K562 (cell line): ENCODE measurements at regions not wholly inside any gene's neighbourhood (a gene's known extent, or its start where the extent isn't known, plus 50 kb on each side); places are given as distances from the start of the nearest gene placed in this dataset.

ENCODE experiments used
- ATAC-seq: fragments of 200-7000 bp; cut with Tn5 transposase; 3 replicates; pipeline ENCODE4 v1.9.1; 2020; ENCODE audit warnings: moderate library complexity
- BruUV-seq: library from RNA; stranded (reverse); fragments of 400-500 nt; replicated peaks from 2 replicates; lab custom pipeline; 2021; lab: Mats Ljungman, UMichigan
- CTCF ChIA-PET: fragments of 300-600 bp; formaldehyde crosslinking; extraction: SDS; loops from one replicate; lab custom pipeline; 2021; ENCODE audit warnings: low intra/inter-chr PET ratio; lab: Yijun Ruan, JAX
- POLR2A ChIA-PET: fragments of 300-600, 350-650 bp; sonication (Branson Sonifier 250); formaldehyde crosslinking; extraction: SDS; loops from one replicate; lab custom pipeline; 2021; ENCODE audit warnings: antibody characterized with exemption, inconsistent platforms; lab: Yijun Ruan, JAX
- DNase-seq, 4 experiments: peaks; one replicate each; pipeline versions ENCODE4 v3.0.0 to v3.0.0-alpha.2; 2011 to 2018; ENCODE audit warnings: low spot score in 3 of 4, mixed read lengths in 3 of 4; ENCODE audit errors: extremely low read depth in 1 of 4
- FAIRE-seq: peaks from 2 replicates; lab custom pipeline; 2011; peaks lifted over from hg19 to GRCh38; lab: Jason Lieb, UNC
- H2AFZ ChIP-seq: 2 replicates; pipeline ENCODE4 v1.6.0; 2011; ENCODE audit warnings: low read depth, low read length, control low read depth, inconsistent platforms
- H3K27ac ChIP-seq: fragments of 200-600 bp; 3 replicates; pipeline ENCODE4 v1.8.0; 2011; ENCODE audit warnings: low read depth, mild to moderate bottlenecking, control low read depth, inconsistent platforms, low read length, moderate library complexity, mixed read lengths; ENCODE audit errors: extremely low read depth
- H3K27me3 ChIP-seq, 2 experiments: fragments of 300-600 bp in 1 of 2; 2 replicates in 1 of 2; 3 replicates in 1 of 2; pipeline versions ENCODE4 v1.6.0 to v1.8.0; 2011; ENCODE audit warnings: inconsistent platforms in 2 of 2, low read length in 2 of 2, mild to moderate bottlenecking in 1 of 2, mixed read lengths in 1 of 2, moderate library complexity in 1 of 2; ENCODE audit not compliant: control insufficient read depth in 2 of 2, insufficient read depth in 2 of 2
- H3K36me3 ChIP-seq: fragments of 300-600 bp; 3 replicates; pipeline ENCODE4 v1.8.0; 2011; ENCODE audit warnings: mild to moderate bottlenecking, low read length, inconsistent platforms; ENCODE audit not compliant: control insufficient read depth, insufficient read depth
- H3K4me1 ChIP-seq, 2 experiments: fragments of 200-600 bp in 1 of 2; replicated peaks in 1 of 2; 2 replicates in 1 of 2; 3 replicates in 1 of 2; pipeline versions ENCODE4 v1.5.1 to v1.8.0; 2011; ENCODE audit warnings: inconsistent platforms in 2 of 2, low read length in 2 of 2, mild to moderate bottlenecking in 1 of 2, mixed read lengths in 1 of 2, moderate library complexity in 1 of 2; ENCODE audit not compliant: control insufficient read depth in 2 of 2, insufficient read depth in 2 of 2
- H3K4me2 ChIP-seq: 2 replicates; pipeline ENCODE4 v1.6.1; 2011; ENCODE audit warnings: low read length, control low read depth, inconsistent platforms, mixed read lengths; ENCODE audit not compliant: insufficient read depth
- H3K4me3 ChIP-seq: fragments of 200-600 bp; sonication (generic), shearing (Covaris generic); 2 replicates; pipeline ENCODE4 v1.5.1; 2016; ENCODE audit warnings: control low read depth, inconsistent platforms
- H3K79me2 ChIP-seq: fragments of 200-600 bp; 3 replicates; pipeline ENCODE4 v1.8.0; 2011; ENCODE audit warnings: low read length, inconsistent platforms; ENCODE audit not compliant: control insufficient read depth, insufficient read depth
- H3K9ac ChIP-seq, 2 experiments: 2 replicates each; pipeline versions ENCODE4 v1.6.0 to v1.6.1; 2011; ENCODE audit warnings: low read depth in 2 of 2, low read length in 2 of 2, control low read depth in 1 of 2, inconsistent platforms in 1 of 2, mild to moderate bottlenecking in 1 of 2, mixed read lengths in 1 of 2; ENCODE audit not compliant: insufficient read depth in 1 of 2
- H3K9me1 ChIP-seq: one replicate; pipeline ENCODE4 v1.6.0; 2011; ENCODE audit warnings: inconsistent platforms, mild to moderate bottlenecking, low read length, moderate library complexity; ENCODE audit not compliant: control insufficient read depth, insufficient read depth
- H3K9me3 ChIP-seq: replicated peaks from 2 replicates; pipeline ENCODE4 v1.5.1; 2011; ENCODE audit warnings: low read depth, low read length, inconsistent platforms; ENCODE audit not compliant: control insufficient read depth, insufficient read depth
- H4K20me1 ChIP-seq: replicated peaks from 2 replicates; pipeline ENCODE4 v1.6.1; 2011; ENCODE audit warnings: low read length, inconsistent platforms, mixed read lengths; ENCODE audit not compliant: control insufficient read depth, insufficient read depth
- ARID2 ChIP-seq: fragments of 450-650 bp; IDR thresholded peaks from 2 replicates; pipeline ENCODE4 v1.6.1; 2017; ENCODE audit warnings: antibody characterized with exemption, mild to moderate bottlenecking
- DEAF1 ChIP-seq: fragments of 450-650 bp; formaldehyde crosslinking; IDR thresholded peaks from 2 replicates; pipeline ENCODE4 v1.4.0; 2020; ENCODE audit warnings: mild to moderate bottlenecking, moderate library complexity
- HDAC6 ChIP-seq: IDR thresholded peaks from 2 replicates; pipeline ENCODE4 v1.6.1; 2012; ENCODE audit warnings: low read depth, mild to moderate bottlenecking, control low read depth, inconsistent platforms, low read length, moderate library complexity
- KDM2B ChIP-seq: fragments of 250-450 bp; sonication (Bioruptor Pico); IDR thresholded peaks from 2 replicates; pipeline ENCODE4 v1.8.0; 2021; ENCODE audit warnings: mild to moderate bottlenecking, moderate library complexity
- L3MBTL2 ChIP-seq: fragments of 450-650 bp; IDR thresholded peaks from 2 replicates; pipeline ENCODE4 v1.6.1; 2016; ENCODE audit warnings: mild to moderate bottlenecking, moderate library complexity
- MAFF ChIP-seq: IDR thresholded peaks from 2 replicates; pipeline ENCODE4 v1.6.1; 2012; ENCODE audit warnings: low read length, improper control_type of control experiment
- MCM5 ChIP-seq: fragments of 450-650 bp; IDR thresholded peaks from 2 replicates; pipeline ENCODE4 v1.6.1; 2016; ENCODE audit warnings: low read depth
- MCM7 ChIP-seq, 2 experiments: fragments of 450-650 bp; IDR thresholded peaks; 2 replicates each; pipeline ENCODE4 v1.6.1; 2016 to 2018
- MECOM ChIP-seq: fragments of 250-450 bp; sonication (Bioruptor Pico); IDR thresholded peaks from 2 replicates; pipeline ENCODE4 v1.8.0; 2022; ENCODE audit warnings: inconsistent platforms
- MITF ChIP-seq: IDR thresholded peaks from 2 replicates; pipeline ENCODE4 v1.6.1; 2014; ENCODE audit warnings: antibody characterized with exemption
- MTA1 ChIP-seq: fragments of 450-650 bp; IDR thresholded peaks from 2 replicates; pipeline ENCODE4 v1.6.1; 2017; ENCODE audit warnings: borderline replicate concordance
- MYC ChIP-seq, 2 experiments: fragments of 250-450 bp in 1 of 2; sonication (Bioruptor Pico) in 1 of 2; IDR thresholded peaks; 2 replicates each; pipeline versions ENCODE4 v1.5.1 to v1.6.1; 2012 to 2021; ENCODE audit warnings: low read depth in 2 of 2, borderline replicate concordance in 1 of 2, improper control_type of control experiment in 1 of 2, low read length in 1 of 2, mild to moderate bottlenecking in 1 of 2, moderate library complexity in 1 of 2
- NFRKB ChIP-seq: fragments of 450-650 bp; IDR thresholded peaks from 2 replicates; pipeline ENCODE4 v1.6.1; 2016; ENCODE audit warnings: low read depth
- POU5F1 ChIP-seq: fragments of 150-350 bp; IDR thresholded peaks from 2 replicates; pipeline ENCODE4 v1.6.1; 2014; ENCODE audit warnings: borderline replicate concordance, low read length, low read depth, mild to moderate bottlenecking; ENCODE audit not compliant: partially characterized antibody
- RNF2 ChIP-seq: sonication (generic); IDR thresholded peaks from 2 replicates; pipeline ENCODE4 v1.6.1; 2016
- ZNF232 ChIP-seq: sonication (generic); formaldehyde crosslinking; IDR thresholded peaks from 2 replicates; pipeline ENCODE4 v1.8.0; 2022; ENCODE audit warnings: mild to moderate bottlenecking, missing genetic modification reagents
- ZNF408 ChIP-seq: fragments of 250-450 bp; sonication (Bioruptor Pico); IDR thresholded peaks from 2 replicates; pipeline ENCODE4 v1.4.0; 2020; ENCODE audit warnings: low read depth, mild to moderate bottlenecking, moderate library complexity
- WGBS: fragments of 100-300 bp; shearing (Covaris generic); methylation state at CpG from one replicate; pipeline ENCODE4 v1.1.6; 2016; ENCODE audit warnings: low coverage, mixed read lengths; ENCODE audit not compliant: insufficient coverage; ENCODE audit errors: missing lambda C conversion rate; 5-methylcytosine and 5-hydroxymethylcytosine counted together
- in situ Hi-C: fragments of 300-500 bp; cut with MboI; formaldehyde crosslinking; loops from 4 replicates; pipeline ENCODE4 v1.15.0; 2018; ENCODE audit warnings: inconsistent platforms, mixed read lengths
- intact Hi-C: fragments of 100-400 bp; cut with micrococcal nuclease; formaldehyde crosslinking; loops from 2 replicates; pipeline ENCODE4 v1.14.2; 2022
- TF ChIP-seq, protein P1 (sequence below): fragments of 450-650 bp; IDR thresholded peaks from 2 replicates; pipeline ENCODE4 v1.7.0; 2016; ENCODE audit warnings: borderline replicate concordance
- TF ChIP-seq, protein P2 (sequence below): fragments of 450-650 bp; IDR thresholded peaks from 2 replicates; pipeline ENCODE4 v1.6.1; 2016

DNA sequence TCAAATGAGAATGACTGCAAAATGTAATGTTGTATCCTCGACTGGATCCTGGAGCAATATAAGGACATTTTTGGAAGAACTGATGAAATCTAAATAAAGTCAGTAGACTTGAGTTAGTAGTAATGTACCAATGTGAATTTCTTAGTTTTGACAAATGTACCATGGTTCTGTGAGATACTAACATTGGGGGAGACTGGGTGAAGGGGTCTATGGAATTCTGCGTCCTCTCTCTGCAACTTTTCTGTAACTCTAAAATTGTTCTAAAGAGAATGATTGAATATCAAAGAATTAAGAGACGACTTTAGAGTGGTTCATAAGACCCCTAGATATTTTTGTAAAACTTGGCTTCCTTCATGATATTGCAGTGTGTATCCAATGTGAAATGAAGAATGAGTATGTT lies 59.2 kb upstream of the KAZN start:
- Histone ChIP-seq H3K4me3 (no peak overlapping the region), H4K20me1 (no peaks in the 10 kb centered on the region), H3K4me1 (peaks cover 0 to 15% of the 10 kb centered on the region in 2 experiments; a peak in 4 of 5 replicates), H3K4me2 (no peak overlapping the region), H3K79me2 (no peaks in the 10 kb centered on the region), H2AFZ (0 out of 2 replicates have a peak overlapping the region, but pooled peaks have one; percentile 53)
- in situ Hi-C loops = no loop called here
- DNase-seq (no peak), FAIRE-seq (no peak)
- BruUV-seq = no TSS peak
- no peak for TF ChIP-seq ARID2
- TF ChIP-seq ZNF408 (CRISPR knock-in tag) = no peak
- TF ChIP-seq HDAC6 = no peak
- no peak for TF ChIP-seq DEAF1
- no peak for TF ChIP-seq POU5F1
- no peak for TF ChIP-seq MYC (IDR thresholded peaks at IDR 0.05; ENCODE audit: low read depth, low read length)
- TF ChIP-seq MYC (CRISPR knock-in tag; IDR thresholded peaks at IDR 0.05; ENCODE audit: borderline replicate concordance, low read depth) = no peak
- no peak for TF ChIP-seq NFRKB
- no peak for TF ChIP-seq MECOM (CRISPR knock-in tag)
- TF ChIP-seq, protein P1, sequence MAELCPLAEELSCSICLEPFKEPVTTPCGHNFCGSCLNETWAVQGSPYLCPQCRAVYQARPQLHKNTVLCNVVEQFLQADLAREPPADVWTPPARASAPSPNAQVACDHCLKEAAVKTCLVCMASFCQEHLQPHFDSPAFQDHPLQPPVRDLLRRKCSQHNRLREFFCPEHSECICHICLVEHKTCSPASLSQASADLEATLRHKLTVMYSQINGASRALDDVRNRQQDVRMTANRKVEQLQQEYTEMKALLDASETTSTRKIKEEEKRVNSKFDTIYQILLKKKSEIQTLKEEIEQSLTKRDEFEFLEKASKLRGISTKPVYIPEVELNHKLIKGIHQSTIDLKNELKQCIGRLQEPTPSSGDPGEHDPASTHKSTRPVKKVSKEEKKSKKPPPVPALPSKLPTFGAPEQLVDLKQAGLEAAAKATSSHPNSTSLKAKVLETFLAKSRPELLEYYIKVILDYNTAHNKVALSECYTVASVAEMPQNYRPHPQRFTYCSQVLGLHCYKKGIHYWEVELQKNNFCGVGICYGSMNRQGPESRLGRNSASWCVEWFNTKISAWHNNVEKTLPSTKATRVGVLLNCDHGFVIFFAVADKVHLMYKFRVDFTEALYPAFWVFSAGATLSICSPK = no peak
- TF ChIP-seq MAFF = no peak
- TF ChIP-seq ZNF232 (CRISPR knock-in tag) = no peak
- TF ChIP-seq MCM7 (IDR thresholded peaks at IDR 0.05) = no peak
- TF ChIP-seq KDM2B (CRISPR knock-in tag) = no peak
- TF ChIP-seq, protein P2, sequence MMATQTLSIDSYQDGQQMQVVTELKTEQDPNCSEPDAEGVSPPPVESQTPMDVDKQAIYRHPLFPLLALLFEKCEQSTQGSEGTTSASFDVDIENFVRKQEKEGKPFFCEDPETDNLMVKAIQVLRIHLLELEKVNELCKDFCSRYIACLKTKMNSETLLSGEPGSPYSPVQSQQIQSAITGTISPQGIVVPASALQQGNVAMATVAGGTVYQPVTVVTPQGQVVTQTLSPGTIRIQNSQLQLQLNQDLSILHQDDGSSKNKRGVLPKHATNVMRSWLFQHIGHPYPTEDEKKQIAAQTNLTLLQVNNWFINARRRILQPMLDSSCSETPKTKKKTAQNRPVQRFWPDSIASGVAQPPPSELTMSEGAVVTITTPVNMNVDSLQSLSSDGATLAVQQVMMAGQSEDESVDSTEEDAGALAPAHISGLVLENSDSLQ = no peak
- no peak for TF ChIP-seq L3MBTL2
- no peak for TF ChIP-seq MCM5
- TF ChIP-seq MTA1 = no peak
- TF ChIP-seq RNF2 = no peak
- no peak for TF ChIP-seq MITF
- TF ChIP-seq, all 486 proteins: peak for 0
- 41% methylated on average over 3 of the region's 3 CpGs for WGBS
- ChIA-PET CTCF (no interaction called here), POLR2A (no interaction called here)
- intact Hi-C loops = loop anchor here (10.0 kb wide), 1 partner anchor 105 kb away; no protein-coding TSS in a partner anchor
- Histone ChIP-seq H3K9ac (no peak overlapping the region), H3K36me3 (no peaks in the 10 kb centered on the region), H3K9me1 (no peaks in the 10 kb centered on the region), H3K27me3 (no peaks in the 10 kb centered on the region; a peak in 1 of 5 replicates), H3K9me3 (no peaks in the 10 kb centered on the region), H3K27ac (no peak overlapping the region)
- no peak for ATAC-seq
